A673 (cell line): ENCODE measurements at regions not wholly inside any gene's neighbourhood (a gene's known extent, or its start where the extent isn't known, plus 50 kb on each side); places are given as distances from the start of the nearest gene placed in this dataset.

Experiments
- BruUV-seq: library from RNA; stranded (reverse); fragments of 400-500 nt; replicated peaks from 2 replicates; lab custom pipeline; 2021; lab: Mats Ljungman, UMichigan
- CTCF ChIA-PET: fragments of 300-600 bp; sonication (Branson Sonifier 250); formaldehyde crosslinking; loops from one replicate; lab custom pipeline; 2022; ENCODE audit warnings: antibody characterized with exemption; lab: Charles Lee
- POLR2A ChIA-PET: fragments of 300-600 bp; sonication (Branson Sonifier 250); formaldehyde crosslinking; loops from one replicate; lab custom pipeline; 2022; ENCODE audit warnings: antibody characterized with exemption; ENCODE audit not compliant: low non-redundant PET; lab: Charles Lee
- DNase-seq: peaks from one replicate; pipeline ENCODE4 v3.0.0-alpha.2; 2015; ENCODE audit warnings: low spot score
- H3K27ac ChIP-seq: fragments of 200-600 bp; sonication (generic); 2 replicates; pipeline ENCODE4 v1.5.1; 2016; ENCODE audit warnings: mixed run types, low read depth, mild to moderate bottlenecking, mixed read lengths, antibody characterized with exemption, low read length; ENCODE audit not compliant: poor library complexity, severe bottlenecking
- H3K27me3 ChIP-seq: fragments of 200-600 bp; sonication (generic); replicated peaks from 2 replicates; pipeline ENCODE4 v1.6.1; 2017; ENCODE audit warnings: mixed run types, low read depth, mild to moderate bottlenecking, mixed read lengths, antibody characterized with exemption, low read length; ENCODE audit not compliant: insufficient read depth, poor library complexity
- H3K36me3 ChIP-seq: fragments of 200-600 bp; sonication (generic); 2 replicates; pipeline ENCODE4 v1.6.1; 2016; ENCODE audit warnings: mixed run types, mild to moderate bottlenecking, mixed read lengths, antibody characterized with exemption, low read length; ENCODE audit not compliant: insufficient read depth, poor library complexity, severe bottlenecking
- H3K4me1 ChIP-seq: fragments of 200-600 bp; sonication (generic); 2 replicates; pipeline ENCODE4 v1.6.1; 2017; ENCODE audit warnings: mixed run types, mild to moderate bottlenecking, mixed read lengths, antibody characterized with exemption, low read length; ENCODE audit not compliant: insufficient read depth, poor library complexity, severe bottlenecking
- H3K4me3 ChIP-seq: fragments of 200-600 bp; sonication (generic); 2 replicates; pipeline ENCODE4 v1.5.1; 2016; ENCODE audit warnings: low read depth, mixed run types, mild to moderate bottlenecking, mixed read lengths, low read length; ENCODE audit not compliant: poor library complexity, severe bottlenecking
- H3K9me3 ChIP-seq: fragments of 200-600 bp; sonication (generic); 2 replicates; pipeline ENCODE4 v1.6.1; 2016; ENCODE audit warnings: mixed run types, low read depth, mild to moderate bottlenecking, mixed read lengths, antibody characterized with exemption, low read length; ENCODE audit not compliant: poor library complexity, severe bottlenecking
- CTCF ChIP-seq: fragments of 300-800, 200-600 bp; sonication (generic); conservative IDR thresholded peaks from 2 replicates; pipeline ENCODE4 v1.5.1; 2017; ENCODE audit warnings: low read depth, mild to moderate bottlenecking, antibody characterized with exemption, low read length, moderate library complexity, mixed read lengths
- EZH2 ChIP-seq: fragments of 200-600 bp; sonication (generic); IDR thresholded peaks from 2 replicates; pipeline ENCODE4 v1.6.1; 2017; ENCODE audit warnings: borderline replicate concordance, low read depth, mild to moderate bottlenecking, mixed read lengths, antibody characterized with exemption, low read length; ENCODE audit not compliant: poor library complexity, severe bottlenecking
- intact Hi-C: fragments of 100-400 bp; cut with micrococcal nuclease; formaldehyde crosslinking; loops from one replicate; pipeline ENCODE4 v1.10.0; 2022; ENCODE audit not compliant: unreplicated experiment

GRCh38 chr12:30438601-30439041 lies 257.0 kb downstream of the IPO8 start:
- no peak overlapping the region for H3K27ac ChIP-seq
- POLR2A ChIA-PET: no interaction called here

GRCh38 chr12:30437616-30438015 lies 258.1 kb downstream of the IPO8 start:
- no TSS peak for BruUV-seq
- DNase-seq: no peak
- Histone ChIP-seq H3K9me3 (no peaks in the 10 kb centered on the region), H3K4me3 (no peak overlapping the region), H3K27ac (no peak overlapping the region), H3K27me3 (no peaks in the 10 kb centered on the region), H3K4me1 (no peaks in the 10 kb centered on the region), H3K36me3 (no peaks in the 10 kb centered on the region)
- no peak for TF ChIP-seq CTCF
- TF ChIP-seq EZH2: no peak
- intact Hi-C loops: no loop called here
- ChIA-PET POLR2A (no interaction called here), CTCF (no interaction called here)

More at GRCh38 chr12:30438601-30439041, 257.0 kb downstream of the IPO8 start:
- Histone ChIP-seq H3K4me3 (no peak overlapping the region), H3K27me3 (peaks cover 4% of the 10 kb centered on the region), H3K36me3 (no peaks in the 10 kb centered on the region), H3K4me1 (no peaks in the 10 kb centered on the region), H3K9me3 (no peaks in the 10 kb centered on the region)
- DNase-seq: no peak
- TF ChIP-seq EZH2 (no peak), CTCF (no peak)
- CTCF ChIA-PET: no interaction called here
- intact Hi-C loops: no loop called here
- no TSS peak for BruUV-seq

- no peaks in the 10 kb centered on the region for H3K4me1 ChIP-seq
- POLR2A ChIA-PET: no interaction called here
- H3K36me3 ChIP-seq: no peaks in the 10 kb centered on the region
- H3K9me3 ChIP-seq: no peaks in the 10 kb centered on the region
- no TSS peak for BruUV-seq
- H3K27ac ChIP-seq: no peak overlapping the region
- DNase-seq: no peak
- no peaks in the 10 kb centered on the region for H3K27me3 ChIP-seq
- intact Hi-C loops: no loop called here
- CTCF ChIA-PET: no interaction called here
- H3K4me3 ChIP-seq: no peak overlapping the region
- no peak for TF ChIP-seq EZH2
- no peak for TF ChIP-seq CTCF
These were observed 258.6 kb downstream of the IPO8 start for GRCh38 chr12:30437044-30437443.
